OCI-LY3 (cell line): ENCODE measurements at regions not wholly inside any gene's neighbourhood (a gene's known extent, or its start where the extent isn't known, plus 50 kb on each side); places are given as distances from the start of the nearest gene placed in this dataset.

Experiments used
- CTCF ChIP-seq: fragments of 200-600, 300-600 bp; sonication (generic); IDR thresholded peaks from 2 replicates; pipeline ENCODE4 v1.5.1; 2014; ENCODE audit warnings: antibody characterized with exemption, low read length, low read depth
- EZH2phosphoT487 ChIP-seq: fragments of 200-600 bp; shearing (Covaris generic); IDR thresholded peaks from 2 replicates; pipeline ENCODE4 v1.6.1; 2018; ENCODE audit warnings: antibody characterized with exemption, mixed run types, low read depth

GRCh38 chr3:156772588-156773206, 53.5 kb upstream of the LEKR1 start:
- TF ChIP-seq CTCF (no peak), EZH2phosphoT487 (no peak)
